GM23248 (cell line): ENCODE measurements at regions not wholly inside any gene's neighbourhood (a gene's known extent, or its start where the extent isn't known, plus 50 kb on each side); places are given as distances from the start of the nearest gene placed in this dataset.

Source experiments
- DNase-seq: peaks from one replicate; pipeline ENCODE4 v3.0.0-alpha.2; 2015
- H2AFZ ChIP-seq: fragments of 200-600 bp; sonication (generic); 2 replicates; pipeline ENCODE4 v1.6.1; 2016; ENCODE audit warnings: antibody characterized with exemption
- H3F3A ChIP-seq: fragments of 200-600 bp; sonication (generic); 2 replicates; pipeline ENCODE4 v1.6.1; 2016; ENCODE audit warnings: mild to moderate bottlenecking, antibody characterized with exemption, mixed run types; ENCODE audit not compliant: insufficient read depth
- H3K27ac ChIP-seq: fragments of 200-600 bp; sonication (generic); 2 replicates; pipeline ENCODE4 v1.5.1; 2016; ENCODE audit warnings: mild to moderate bottlenecking
- H3K27me3 ChIP-seq: fragments of 200-600 bp; sonication (generic); replicated peaks from 2 replicates; pipeline ENCODE4 v1.6.1; 2016; ENCODE audit warnings: mild to moderate bottlenecking; ENCODE audit not compliant: insufficient read depth
- H3K36me3 ChIP-seq: fragments of 200-600 bp; sonication (generic); 2 replicates; pipeline ENCODE4 v1.6.1; 2016; ENCODE audit warnings: low read depth, mild to moderate bottlenecking
- H3K4me1 ChIP-seq: fragments of 200-600 bp; sonication (generic); 2 replicates; pipeline ENCODE4 v1.6.1; 2016; ENCODE audit warnings: mild to moderate bottlenecking; ENCODE audit not compliant: insufficient read depth
- H3K4me2 ChIP-seq: fragments of 200-600 bp; sonication (generic); one replicate; pipeline ENCODE4 v1.6.1; 2016; ENCODE audit warnings: mild to moderate bottlenecking; ENCODE audit not compliant: unreplicated experiment
- H3K4me3 ChIP-seq: fragments of 200-600 bp; sonication (generic); 2 replicates; pipeline ENCODE4 v1.5.1; 2016; ENCODE audit warnings: mild to moderate bottlenecking
- H3K79me2 ChIP-seq: fragments of 200-600 bp; sonication (generic); 2 replicates; pipeline ENCODE4 v1.6.1; 2016; ENCODE audit warnings: mild to moderate bottlenecking; ENCODE audit not compliant: insufficient read depth
- H3K9ac ChIP-seq: fragments of 200-600 bp; sonication (generic); 2 replicates; pipeline ENCODE4 v1.6.1; 2016; ENCODE audit warnings: mild to moderate bottlenecking
- H3K9me2 ChIP-seq: fragments of 200-600 bp; sonication (generic); 2 replicates; pipeline ENCODE4 v1.6.1; 2016; ENCODE audit warnings: mixed run types, mild to moderate bottlenecking, moderate library complexity; ENCODE audit not compliant: insufficient read depth
- H3K9me3 ChIP-seq: fragments of 200-600 bp; sonication (generic); one replicate; pipeline ENCODE4 v1.6.1; 2017; ENCODE audit warnings: low read depth
- H4K20me1 ChIP-seq: fragments of 200-600 bp; sonication (generic); 2 replicates; pipeline ENCODE4 v1.6.0; 2016; ENCODE audit not compliant: insufficient read depth
- EZH2 ChIP-seq: fragments of 200-600 bp; sonication (generic); IDR thresholded peaks from 2 replicates; pipeline ENCODE4 v1.6.1; 2018; ENCODE audit warnings: antibody characterized with exemption, mild to moderate bottlenecking; ENCODE audit not compliant: insufficient read depth, poor library complexity, severe bottlenecking
- EZH2phosphoT487 ChIP-seq: fragments of 200-600 bp; sonication (generic); IDR thresholded peaks from 2 replicates; pipeline ENCODE4 v1.6.1; 2018; ENCODE audit warnings: antibody characterized with exemption, moderate library complexity, mild to moderate bottlenecking, low read depth; ENCODE audit not compliant: insufficient read depth
- WGBS, 2 experiments: methylation state at CpG; one replicate each; pipeline ENCODE4 v1.1.6; 2015 to 2017; ENCODE audit warnings: low lambda C conversion rate in 2 of 2, low coverage in 1 of 2; ENCODE audit errors: missing lambda C conversion rate in 2 of 2; 5-methylcytosine and 5-hydroxymethylcytosine counted together
- in situ Hi-C: fragments of 300-500 bp; cut with MboI; formaldehyde crosslinking; loops from 2 replicates; pipeline ENCODE4 v1.15.0; 2020

- Histone ChIP-seq H3K36me3 (no peaks in the 10 kb centered on the region), H3K9ac (peak overlapping the region; percentile 43), H3K9me3 (no peaks in the 10 kb centered on the region), H2AFZ (peak overlapping the region; percentile 74), H3K79me2 (no peaks in the 10 kb centered on the region), H4K20me1 (no peaks in the 10 kb centered on the region), H3F3A (peaks cover 39% of the 10 kb centered on the region), H3K27ac (peak overlapping the region; percentile 72), H3K9me2 (no peaks in the 10 kb centered on the region), H3K27me3 (no peaks in the 10 kb centered on the region), H3K4me3 (0 out of 2 replicates have a peak overlapping the region, but pooled peaks have one; percentile 8), H3K4me2 (peak overlapping the region; percentile 43), H3K4me1 (peaks cover 53% of the 10 kb centered on the region)
- peak; percentile 89 for DNase-seq
- 32 to 57% methylated on average over 2 of the region's 2 CpGs for WGBS, 2 experiments
- TF ChIP-seq EZH2phosphoT487 (no peak), EZH2 (no peak)
- in situ Hi-C loops = no loop called here
Measured at GRCh38 chr2:70354264-70354949, 52.5 kb upstream of the FAM136A start.
